Caco-2 (cell line): ENCODE measurements at regions not wholly inside any gene's neighbourhood (a gene's known extent, or its start where the extent isn't known, plus 50 kb on each side); places are given as distances from the start of the nearest gene placed in this dataset.

Source experiments
- BruUV-seq: library from RNA; stranded (reverse); fragments of 400-500 nt; replicated peaks from 2 replicates; lab custom pipeline; 2021; lab: Mats Ljungman, UMichigan
- CTCF ChIA-PET: fragments of 300-600 bp; sonication (Branson Sonifier 250); formaldehyde crosslinking; loops from one replicate; lab custom pipeline; 2022; ENCODE audit warnings: antibody characterized with exemption; lab: Charles Lee
- POLR2A ChIA-PET: fragments of 300-600 bp; sonication (Branson Sonifier 250); formaldehyde crosslinking; loops from one replicate; lab custom pipeline; 2022; ENCODE audit warnings: antibody characterized with exemption; lab: Charles Lee
- DNase-seq, 2 experiments: peaks; one replicate each; pipeline versions ENCODE4 v3.0.0 to v3.0.0-alpha.2; 2020 to 2022
- H3K27me3 ChIP-seq: replicated peaks from 2 replicates; pipeline ENCODE4 v1.6.0; 2011; ENCODE audit warnings: low read length; ENCODE audit not compliant: control insufficient read depth, insufficient read depth
- H3K36me3 ChIP-seq: 2 replicates; pipeline ENCODE4 v1.5.1; 2011; ENCODE audit warnings: low read length; ENCODE audit not compliant: control insufficient read depth, insufficient read depth
- H3K4me1 ChIP-seq: fragments of 250-450 bp; sonication (Bioruptor Pico); 2 replicates; pipeline ENCODE4 v1.5.1; 2020; ENCODE audit warnings: mild to moderate bottlenecking
- H3K4me3 ChIP-seq: 2 replicates; pipeline ENCODE4 v1.5.1; 2011; ENCODE audit warnings: low read depth, mild to moderate bottlenecking, control low read depth, low read length
- H3K9me3 ChIP-seq: fragments of 250-450 bp; sonication (Bioruptor Pico); 2 replicates; pipeline ENCODE4 v1.5.1; 2020; ENCODE audit warnings: mild to moderate bottlenecking, moderate library complexity
- H3K27ac Mint-ChIP-seq: one replicate; pipeline ENCODE4 v1.8.0; 2022; ENCODE audit warnings: mixed read lengths; ENCODE audit not compliant: unreplicated experiment
- H3K27me3 Mint-ChIP-seq: one replicate; pipeline ENCODE4 v1.8.0; 2022; ENCODE audit warnings: mixed read lengths; ENCODE audit not compliant: insufficient read depth, unreplicated experiment
- H3K36me3 Mint-ChIP-seq: one replicate; pipeline ENCODE4 v1.8.0; 2022; ENCODE audit warnings: mild to moderate bottlenecking, mixed read lengths; ENCODE audit not compliant: insufficient read depth, unreplicated experiment
- H3K4me1 Mint-ChIP-seq: one replicate; pipeline ENCODE4 v1.8.0; 2022; ENCODE audit warnings: low read depth, mixed read lengths; ENCODE audit not compliant: unreplicated experiment
- H3K4me3 Mint-ChIP-seq: one replicate; pipeline ENCODE4 v1.8.0; 2022; ENCODE audit warnings: mild to moderate bottlenecking, moderate library complexity, mixed read lengths; ENCODE audit not compliant: unreplicated experiment
- H3K9me3 Mint-ChIP-seq: one replicate; pipeline ENCODE4 v1.8.0; 2022; ENCODE audit warnings: mixed read lengths; ENCODE audit not compliant: unreplicated experiment
- intact Hi-C: fragments of 100-400 bp; cut with micrococcal nuclease; formaldehyde crosslinking; loops from one replicate; pipeline ENCODE4 v1.10.0; 2022; ENCODE audit not compliant: unreplicated experiment
- TF ChIP-seq, protein P1 (sequence below), 2 experiments: fragments of 200-600 bp in 1 of 2; IDR thresholded peaks; 1 replicate in 1 of 2; 2 replicates in 1 of 2; pipeline versions ENCODE4 v1.5.1 to v1.8.0; 2011 to 2022; ENCODE audit warnings: antibody characterized with exemption in 1 of 2, control low read depth in 1 of 2, inconsistent platforms in 1 of 2, low read depth in 1 of 2, low read length in 1 of 2, mild to moderate bottlenecking in 1 of 2, moderate library complexity in 1 of 2; ENCODE audit not compliant: insufficient read depth in 1 of 2, severe bottlenecking in 1 of 2, unreplicated experiment in 1 of 2

DNA sequence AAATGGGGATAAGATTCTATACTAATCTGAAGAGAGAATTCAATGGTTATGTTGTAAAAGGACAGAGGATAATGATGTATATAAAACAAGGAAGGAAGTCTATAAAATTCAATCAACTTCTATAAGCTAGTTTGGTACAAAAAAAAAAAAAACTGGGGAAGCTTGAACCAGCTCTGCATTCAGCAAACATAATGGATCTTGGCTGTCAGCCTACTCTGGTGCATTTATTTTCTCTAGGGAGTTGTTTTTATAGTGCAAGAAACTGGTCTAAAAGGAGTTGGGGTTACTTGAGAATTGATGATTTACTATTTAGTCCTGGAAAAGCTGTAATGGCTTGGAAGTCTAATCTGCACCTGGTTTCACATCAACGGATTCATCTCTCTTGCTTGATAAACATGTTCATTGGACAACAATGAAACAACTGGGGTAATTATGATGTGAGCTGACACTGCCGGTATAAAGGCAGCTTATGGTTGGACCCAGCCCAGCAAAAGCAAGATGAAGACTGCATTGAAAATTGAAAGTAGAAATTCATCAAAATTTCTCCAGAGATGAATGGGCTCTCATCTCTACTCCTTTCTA is 199.4 kb upstream of the NRIP1 start:
- Histone ChIP-seq H3K36me3 (no peaks in the 10 kb centered on the region), H3K27me3 (no peaks in the 10 kb centered on the region), H3K4me1 (no peaks in the 10 kb centered on the region), H3K4me3 (no peak overlapping the region), H3K9me3 (no peaks in the 10 kb centered on the region)
- BruUV-seq = no TSS peak
- Mint-ChIP-seq H3K4me3 (no peak overlapping the region), H3K36me3 (no peaks in the 10 kb centered on the region), H3K27ac (no peak overlapping the region), H3K9me3 (no peaks in the 10 kb centered on the region), H3K27me3 (no peaks in the 10 kb centered on the region), H3K4me1 (no peaks in the 10 kb centered on the region)
- TF ChIP-seq, protein P1, sequence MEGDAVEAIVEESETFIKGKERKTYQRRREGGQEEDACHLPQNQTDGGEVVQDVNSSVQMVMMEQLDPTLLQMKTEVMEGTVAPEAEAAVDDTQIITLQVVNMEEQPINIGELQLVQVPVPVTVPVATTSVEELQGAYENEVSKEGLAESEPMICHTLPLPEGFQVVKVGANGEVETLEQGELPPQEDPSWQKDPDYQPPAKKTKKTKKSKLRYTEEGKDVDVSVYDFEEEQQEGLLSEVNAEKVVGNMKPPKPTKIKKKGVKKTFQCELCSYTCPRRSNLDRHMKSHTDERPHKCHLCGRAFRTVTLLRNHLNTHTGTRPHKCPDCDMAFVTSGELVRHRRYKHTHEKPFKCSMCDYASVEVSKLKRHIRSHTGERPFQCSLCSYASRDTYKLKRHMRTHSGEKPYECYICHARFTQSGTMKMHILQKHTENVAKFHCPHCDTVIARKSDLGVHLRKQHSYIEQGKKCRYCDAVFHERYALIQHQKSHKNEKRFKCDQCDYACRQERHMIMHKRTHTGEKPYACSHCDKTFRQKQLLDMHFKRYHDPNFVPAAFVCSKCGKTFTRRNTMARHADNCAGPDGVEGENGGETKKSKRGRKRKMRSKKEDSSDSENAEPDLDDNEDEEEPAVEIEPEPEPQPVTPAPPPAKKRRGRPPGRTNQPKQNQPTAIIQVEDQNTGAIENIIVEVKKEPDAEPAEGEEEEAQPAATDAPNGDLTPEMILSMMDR (IDR thresholded peaks at IDR 0.05; ENCODE audit: insufficient read depth in 1 of 2, low read depth in 1 of 2, low read length in 1 of 2, severe bottlenecking in 1 of 2, unreplicated experiment in 1 of 2) = no peak
- ChIA-PET POLR2A (interaction anchor here (0.6 kb wide), 1 partner anchor 459 kb away, joined by 7 read pairs; no protein-coding TSS in a partner anchor), CTCF (no interaction called here)
- no peak for DNase-seq
- intact Hi-C loops = no loop called here

GRCh38 chr21:15272171-15272570 is 207.4 kb upstream of the NRIP1 start:
- H3K4me3 Mint-ChIP-seq = no peak overlapping the region
- no TSS peak for BruUV-seq
- no peak overlapping the region for H3K27ac Mint-ChIP-seq
- no peak overlapping the region for H3K4me3 ChIP-seq
- no peaks in the 10 kb centered on the region for H3K9me3 ChIP-seq
- H3K27me3 Mint-ChIP-seq = no peaks in the 10 kb centered on the region
- H3K36me3 ChIP-seq = no peaks in the 10 kb centered on the region
- POLR2A ChIA-PET = no interaction called here
- CTCF ChIA-PET = no interaction called here
- H3K9me3 Mint-ChIP-seq = no peaks in the 10 kb centered on the region
- TF ChIP-seq, protein P1 (IDR thresholded peaks at IDR 0.05; ENCODE audit: insufficient read depth in 1 of 2, low read depth in 1 of 2, low read length in 1 of 2, severe bottlenecking in 1 of 2, unreplicated experiment in 1 of 2) = no peak
- H3K27me3 ChIP-seq = no peaks in the 10 kb centered on the region
- peaks cover 7% of the 10 kb centered on the region for H3K4me1 Mint-ChIP-seq
- no peaks in the 10 kb centered on the region for H3K36me3 Mint-ChIP-seq
- peak in 1 of 2 experiments; percentile 34 for DNase-seq
- intact Hi-C loops = no loop called here
- no peaks in the 10 kb centered on the region; the same call in 1 of the 2 replicates for H3K4me1 ChIP-seq

GRCh38 chr21:15272591-15272990 is 207.8 kb upstream of the NRIP1 start:
- ChIA-PET POLR2A (no interaction called here), CTCF (no interaction called here)
- TF ChIP-seq, protein P1 (IDR thresholded peaks at IDR 0.05; ENCODE audit: insufficient read depth in 1 of 2, low read depth in 1 of 2, low read length in 1 of 2, severe bottlenecking in 1 of 2, unreplicated experiment in 1 of 2) = no peak

More at GRCh38 chr21:15272591-15272990, 207.8 kb upstream of the NRIP1 start:
- intact Hi-C loops = no loop called here
- Mint-ChIP-seq H3K36me3 (no peaks in the 10 kb centered on the region), H3K4me1 (peaks cover 7% of the 10 kb centered on the region), H3K27me3 (no peaks in the 10 kb centered on the region), H3K9me3 (no peaks in the 10 kb centered on the region), H3K4me3 (no peak overlapping the region), H3K27ac (no peak overlapping the region)
- BruUV-seq = no TSS peak
- Histone ChIP-seq H3K27me3 (no peaks in the 10 kb centered on the region), H3K36me3 (no peaks in the 10 kb centered on the region), H3K4me1 (no peaks in the 10 kb centered on the region; the same call in 1 of the 2 replicates), H3K4me3 (no peak overlapping the region), H3K9me3 (no peaks in the 10 kb centered on the region)
- no peak for DNase-seq
